HG02885 (cell line): ENCODE measurements at regions not wholly inside any gene's neighbourhood (a gene's known extent, or its start where the extent isn't known, plus 50 kb on each side); places are given as distances from the start of the nearest gene placed in this dataset.
"Not testable (repeated sequence)": the region's sequence is repeated elsewhere in the genome, so short reads cannot be mapped to it uniquely, and the experiment has no call there.

Experiments used
- ATAC-seq: cut with Tn5 transposase; IDR thresholded peaks from one replicate; pipeline ENCODE4 v1.9.1; 2021; ENCODE audit warnings: mild to moderate bottlenecking; ENCODE audit not compliant: unreplicated experiment, poor library complexity

DNA sequence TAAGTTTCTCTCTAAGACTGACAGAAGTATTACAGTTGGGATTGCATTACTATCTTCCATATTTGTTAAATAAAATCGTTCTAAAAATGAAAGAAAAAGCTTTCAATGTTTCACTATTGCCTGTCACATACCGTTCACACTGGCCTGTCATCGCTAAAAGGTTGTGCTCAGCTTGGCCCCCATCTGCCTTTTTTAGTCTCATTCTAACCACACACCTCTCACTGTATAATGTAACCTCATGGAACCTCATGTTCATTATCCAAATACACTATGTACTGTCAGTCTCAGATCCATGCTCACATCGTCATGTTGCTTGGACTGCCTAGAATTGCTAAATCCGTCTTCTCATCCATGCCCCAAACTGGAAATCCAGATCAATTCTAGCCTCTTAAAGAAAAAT is 637.8 kb upstream of the ROBO1 start:
- ATAC-seq, result no peak

GRCh38 chr3:80395023-80395422 is 627.2 kb upstream of the ROBO1 start:
- no peak for ATAC-seq

DNA sequence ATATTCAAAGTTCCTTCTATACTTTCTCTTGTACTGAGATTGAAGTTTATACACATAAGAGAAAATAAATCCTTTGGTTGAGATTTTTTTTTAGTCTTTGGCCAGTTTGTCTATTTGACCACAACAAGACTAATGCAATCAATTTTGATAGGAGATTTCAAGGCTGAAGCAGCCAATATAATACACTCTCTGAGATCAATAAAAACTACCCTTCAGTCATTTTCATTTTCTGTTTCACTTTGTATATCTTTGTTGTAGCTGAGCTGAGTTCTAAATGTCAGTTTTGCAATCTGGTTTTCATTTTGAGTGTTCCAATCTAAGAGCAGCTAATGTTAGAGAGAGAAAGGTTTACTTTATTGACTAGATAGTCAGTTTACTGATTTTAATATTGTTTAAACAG is 623.8 kb upstream of the ROBO1 start:
- no peak for ATAC-seq

DNA sequence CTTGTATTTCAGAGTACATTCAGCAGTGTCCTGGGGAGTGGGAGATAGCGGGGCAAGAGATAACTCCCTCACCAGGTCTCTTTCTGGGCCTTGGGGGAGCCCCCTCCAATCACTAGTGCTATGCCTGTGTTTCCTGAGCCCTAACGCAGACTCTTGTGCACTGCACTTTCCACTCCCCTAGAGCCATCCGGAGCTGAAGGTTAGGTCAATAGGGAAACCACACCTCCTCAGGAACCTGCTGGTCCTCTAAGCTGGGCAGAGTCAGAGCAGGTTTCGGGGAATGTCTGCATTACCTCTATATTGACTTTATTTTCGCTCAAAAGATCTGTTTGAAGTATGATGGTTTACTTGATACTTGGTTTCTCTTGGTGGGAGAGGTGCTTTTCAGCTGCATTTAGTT is 617.0 kb upstream of the ROBO1 start:
- ATAC-seq, result no peak

DNA sequence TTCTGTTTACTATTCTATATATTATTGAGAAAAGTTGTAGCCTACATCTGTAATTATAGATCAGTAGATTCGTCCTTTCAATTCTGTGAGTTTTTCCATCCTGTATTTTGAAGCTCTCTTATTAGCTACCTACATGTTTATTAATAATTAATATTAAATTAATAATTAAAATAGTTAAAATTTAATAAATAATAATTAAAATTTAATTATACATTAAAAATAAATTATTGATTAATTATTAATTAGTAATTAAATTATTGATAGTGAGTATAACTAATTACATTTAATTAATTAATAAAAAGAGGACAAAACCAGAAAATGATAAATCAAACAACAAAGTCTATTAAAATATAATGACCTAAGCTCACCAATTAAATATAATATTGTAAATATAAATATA is 606.6 kb upstream of the ROBO1 start:
- ATAC-seq, result no peak

DNA sequence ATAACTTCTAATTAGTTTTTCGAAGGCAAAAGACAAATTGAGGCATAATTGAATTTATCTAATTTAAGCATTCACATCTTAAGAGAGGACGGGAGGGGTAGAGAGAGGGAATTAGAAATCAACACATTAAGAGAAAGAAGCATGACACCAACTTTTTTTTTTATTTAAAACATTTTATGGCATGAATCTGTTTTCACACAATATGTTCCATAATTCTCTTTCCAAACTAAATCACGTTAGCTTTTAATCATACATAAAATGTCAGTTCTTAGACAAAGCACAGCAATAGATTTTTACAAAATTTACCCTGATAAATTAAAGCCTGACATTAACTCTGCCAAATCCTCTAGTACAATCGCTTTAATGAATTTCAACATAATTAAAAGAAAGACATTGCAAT is 600.8 kb upstream of the ROBO1 start:
- no peak for ATAC-seq

DNA sequence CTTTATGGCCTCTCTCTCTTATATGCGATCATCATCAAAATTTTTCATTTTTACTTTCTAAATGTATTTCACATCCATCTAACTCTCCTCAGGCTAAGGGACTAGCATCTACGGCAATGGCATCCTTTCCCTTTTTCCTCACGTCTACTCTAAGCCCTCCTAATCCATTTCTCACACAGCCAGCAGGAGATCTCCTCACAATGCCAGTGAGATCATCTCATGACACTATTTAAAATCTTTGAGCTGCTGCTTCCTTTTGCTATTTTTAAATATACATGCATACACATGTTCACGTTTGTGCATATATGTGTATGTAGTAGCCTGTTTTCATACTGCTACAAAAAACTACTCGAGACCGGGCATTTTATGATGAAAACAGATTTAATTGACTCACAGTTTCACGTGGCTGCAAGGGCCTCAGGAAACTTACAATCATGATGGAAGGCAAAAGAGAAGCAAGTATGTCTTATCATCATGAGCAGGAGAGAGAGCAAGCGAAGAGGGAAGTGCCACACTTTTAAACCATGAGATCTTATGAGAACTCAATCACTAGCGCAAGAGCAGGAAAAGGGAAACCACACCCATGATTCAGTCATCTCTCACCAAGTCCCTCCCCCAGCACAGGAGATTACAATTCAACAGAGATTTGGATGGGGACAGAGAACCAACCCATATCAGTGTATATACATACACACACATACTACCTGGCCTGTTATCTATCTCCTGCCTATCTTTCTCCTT is 599.2 kb upstream of the ROBO1 start:
- no peak for ATAC-seq

- ATAC-seq, result no peak
These were observed 590.0 kb upstream of the ROBO1 start for GRCh38 chr3:80357761-80358160.

DNA sequence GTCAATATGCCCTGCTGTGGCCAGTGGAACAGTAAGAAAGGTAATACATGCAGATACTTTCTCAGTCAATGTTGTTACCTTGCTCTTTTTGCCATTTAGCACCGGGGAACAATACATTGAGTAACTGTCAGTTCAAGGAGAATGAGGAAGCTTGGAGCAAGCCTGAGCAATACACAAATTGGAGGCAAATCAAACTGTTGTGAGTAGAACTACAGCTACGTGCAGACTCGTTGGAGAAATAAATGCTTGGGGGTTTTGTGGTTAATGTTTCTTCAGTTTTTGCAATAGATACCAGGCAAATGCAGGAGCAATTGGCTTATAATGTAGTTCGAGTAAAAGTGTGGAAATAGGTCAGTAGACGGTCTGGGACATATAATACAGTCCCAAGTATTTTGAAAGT is 587.3 kb upstream of the ROBO1 start:
- ATAC-seq, result no peak

DNA sequence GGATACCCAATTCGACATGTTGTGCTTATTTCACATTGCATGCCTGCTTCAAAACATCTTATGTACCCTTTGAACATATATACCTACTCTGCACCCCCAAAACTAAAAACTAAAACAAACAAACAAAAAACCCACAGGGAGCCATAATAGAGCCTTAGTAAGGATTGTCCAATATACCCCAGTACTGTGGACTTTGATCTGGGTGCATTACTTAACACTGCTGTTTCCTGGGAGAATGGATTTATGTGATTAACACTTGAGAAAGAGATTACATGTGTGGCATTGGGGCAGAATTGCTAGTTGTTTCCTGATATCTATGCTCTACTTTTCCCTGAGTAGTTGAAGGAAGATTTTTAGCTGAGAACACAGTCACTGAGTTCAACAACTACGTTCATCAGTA is 583.4 kb upstream of the ROBO1 start:
- no peak for ATAC-seq

DNA sequence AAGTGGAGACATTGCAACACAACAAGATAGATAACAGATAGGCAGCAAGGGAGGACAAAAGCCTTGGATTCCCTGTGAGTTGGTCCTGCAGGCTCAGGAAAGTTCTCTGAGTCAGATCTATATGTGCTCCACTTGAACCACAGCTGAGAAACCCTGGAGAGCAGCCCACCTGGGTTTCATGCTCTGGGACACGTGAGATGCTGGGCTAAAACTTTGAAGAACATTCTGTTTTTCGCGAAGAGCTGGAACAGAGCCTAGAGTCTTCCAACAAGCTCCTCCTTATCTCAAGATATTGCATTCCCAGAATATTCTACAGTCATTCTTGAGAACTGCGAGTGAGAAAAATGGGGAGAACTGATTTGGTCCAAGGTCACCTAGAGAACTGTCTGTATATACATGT is 583.0 kb upstream of the ROBO1 start:
- ATAC-seq, result no peak

DNA sequence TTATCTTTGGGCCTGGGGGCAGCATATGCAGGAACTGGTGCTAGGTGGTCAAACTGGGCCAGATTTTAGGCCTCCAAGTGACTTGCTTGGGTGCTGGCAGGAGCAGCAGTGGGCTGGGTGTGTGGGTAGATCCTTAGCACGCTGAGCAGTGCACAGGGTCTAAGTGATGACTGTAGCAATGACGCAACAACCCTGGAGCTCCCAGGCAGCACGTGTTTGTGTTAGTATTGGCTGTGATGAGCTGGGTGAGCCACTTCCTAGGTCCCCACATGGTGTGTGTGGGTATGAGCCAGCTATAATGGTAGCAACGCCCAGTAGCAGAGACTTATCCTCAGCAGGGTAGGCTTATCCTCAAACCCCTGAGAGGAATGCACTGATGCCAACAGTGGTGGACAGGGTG is 570.6 kb upstream of the ROBO1 start:
- ATAC-seq, result no peak

- no peak for ATAC-seq
These were observed 566.7 kb upstream of the ROBO1 start for GRCh38 chr3:80334534-80334933.

DNA sequence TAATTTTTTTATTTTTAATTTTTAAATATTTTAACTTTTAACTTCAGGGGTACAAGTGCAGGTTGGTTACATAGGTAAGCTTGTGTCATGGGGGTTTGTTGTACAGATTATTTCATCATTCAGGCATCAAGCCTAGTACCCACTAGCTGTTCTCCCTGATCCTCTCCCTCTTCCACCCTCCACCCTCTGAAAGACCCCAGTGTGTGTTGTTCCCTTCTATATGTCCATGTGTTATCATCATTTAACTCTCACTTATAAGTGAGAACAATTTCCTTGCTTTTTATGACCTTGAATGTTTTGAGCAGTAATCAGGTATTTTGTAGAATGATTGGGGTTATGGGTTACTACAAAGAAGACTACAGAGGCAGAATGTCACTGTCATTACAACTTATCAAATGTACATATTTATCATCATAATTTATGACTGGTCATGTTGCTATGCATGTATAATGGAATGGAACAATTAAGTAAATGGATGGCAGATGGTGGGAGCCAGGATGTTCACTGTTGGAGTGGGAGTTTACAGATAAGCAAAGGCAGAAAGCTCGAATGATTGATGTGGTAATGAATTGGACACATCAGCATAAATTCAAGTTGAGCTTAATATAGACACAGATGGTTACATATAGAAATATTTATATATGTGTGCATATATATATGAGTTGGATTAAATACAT is 563.8 kb upstream of the ROBO1 start:
- no peak for ATAC-seq

DNA sequence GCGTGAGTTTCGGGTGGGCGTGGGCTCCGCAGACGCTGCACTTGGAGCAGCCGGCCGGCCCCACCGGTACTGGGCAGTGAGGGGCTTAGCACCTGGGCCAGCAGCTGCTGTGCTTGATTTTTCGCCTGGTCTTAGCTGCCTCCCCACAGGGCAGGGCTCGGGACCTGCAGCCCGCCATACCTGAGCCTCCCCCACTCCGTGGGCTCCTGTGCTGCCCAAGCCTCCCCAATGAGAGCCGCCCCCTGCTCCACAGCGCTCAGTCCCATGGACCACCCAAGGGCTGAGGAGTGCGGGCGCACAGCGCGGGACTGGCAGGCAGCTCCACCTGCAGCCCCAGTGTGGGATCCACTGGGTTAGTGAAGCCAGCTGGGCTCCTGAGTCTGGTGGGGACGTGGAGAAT is 546.7 kb upstream of the ROBO1 start:
- ATAC-seq, result not testable (repeated sequence)

DNA sequence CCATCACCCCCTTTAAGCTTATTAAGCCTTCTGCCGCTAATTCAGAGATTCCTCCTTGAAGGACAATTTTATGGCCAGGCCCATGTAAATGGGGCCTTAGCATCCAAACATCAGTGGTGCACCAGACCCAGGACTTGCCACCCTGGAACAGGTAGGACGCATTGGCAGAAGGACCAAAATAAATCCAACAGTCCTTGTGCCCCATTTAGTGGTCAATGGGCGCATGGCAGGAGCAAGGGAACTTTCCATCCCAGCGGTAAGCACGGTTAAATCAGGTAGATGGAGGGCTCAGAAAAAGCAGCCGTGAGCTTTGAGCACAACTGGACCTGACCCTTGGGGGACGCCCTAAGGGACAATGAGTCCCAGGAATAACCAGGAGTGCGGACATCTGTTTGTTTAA is 540.8 kb upstream of the ROBO1 start:
- ATAC-seq, result no peak

DNA sequence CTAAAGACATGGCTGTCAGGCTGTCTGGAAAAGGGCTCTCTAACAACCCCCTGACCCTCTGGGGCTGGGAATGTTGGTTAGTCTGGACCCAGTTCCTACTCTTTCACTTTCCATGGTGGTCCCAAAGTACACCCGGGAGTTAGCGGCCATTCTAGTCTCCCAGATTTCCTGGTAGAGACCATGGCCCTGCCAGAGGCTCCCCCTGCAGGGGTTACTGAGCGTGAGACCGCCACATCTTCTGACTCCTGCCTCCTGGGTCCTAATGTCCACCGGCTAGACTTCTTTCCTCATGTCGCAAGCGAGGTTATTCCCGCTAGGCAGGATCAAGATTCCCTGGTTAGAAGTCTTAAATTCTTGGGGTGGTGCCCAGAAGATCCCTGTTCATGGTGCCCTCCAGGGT is 540.0 kb upstream of the ROBO1 start:
- no peak for ATAC-seq

GRCh38 chr3:80297720-80298119 is 529.9 kb upstream of the ROBO1 start:
- no peak for ATAC-seq

GRCh38 chr3:80285388-80285787 is 517.6 kb upstream of the ROBO1 start:
- ATAC-seq, result no peak

GRCh38 chr3:80283783-80284182 is 516.0 kb upstream of the ROBO1 start:
- ATAC-seq, result no peak

- no peak for ATAC-seq
These were observed 510.3 kb upstream of the ROBO1 start for GRCh38 chr3:80278056-80278455.

GRCh38 chr3:80275120-80275519 is 507.3 kb upstream of the ROBO1 start:
- ATAC-seq, result no peak
